Lower leg skin (tissue), 4 donors: ENCODE measurements at regions not wholly inside any gene's neighbourhood (a gene's known extent, or its start where the extent isn't known, plus 50 kb on each side); places are given as distances from the start of the nearest gene placed in this dataset.

ENCODE experiments used
- DNase-seq, 2 donors: peaks; one replicate each; pipeline ENCODE4 v3.0.0-alpha.2; 2019; ENCODE audit warnings: low spot score in 2 of 2
- H3K4me3 ChIP-seq: fragments of 200-600 bp; sonication (generic); 2 replicates; pipeline ENCODE4 v1.5.1; 2017; ENCODE audit warnings: mild to moderate bottlenecking, low read depth; ENCODE audit not compliant: poor library complexity, severe bottlenecking
- POLR2A ChIP-seq, 2 donors: fragments of 450-650 bp; IDR thresholded peaks; one replicate each; pipeline ENCODE4 v1.6.1; 2016 to 2017; ENCODE audit warnings: antibody characterized with exemption in 2 of 2, mild to moderate bottlenecking in 1 of 2, moderate library complexity in 1 of 2
- WGBS, 2 donors: methylation state at CpG; one replicate each; pipeline ENCODE4 v1.1.5; 2018; 5-methylcytosine and 5-hydroxymethylcytosine counted together
- intact Hi-C: fragments of 100-400 bp; cut with DNase I; formaldehyde crosslinking; loops from one replicate; pipeline ENCODE4 v1.15.0; 2023; ENCODE audit warnings: low total_unique reads
- TF ChIP-seq, protein P1 (sequence below), 3 donors: fragments of 450-650 bp; IDR thresholded peaks; one replicate each; pipeline ENCODE4 v1.5.1; 2016; ENCODE audit warnings: antibody characterized with exemption in 3 of 3, mild to moderate bottlenecking in 3 of 3, moderate library complexity in 2 of 3

- no peak for DNase-seq
- intact Hi-C loops, result no loop called here
- TF ChIP-seq, protein P1, sequence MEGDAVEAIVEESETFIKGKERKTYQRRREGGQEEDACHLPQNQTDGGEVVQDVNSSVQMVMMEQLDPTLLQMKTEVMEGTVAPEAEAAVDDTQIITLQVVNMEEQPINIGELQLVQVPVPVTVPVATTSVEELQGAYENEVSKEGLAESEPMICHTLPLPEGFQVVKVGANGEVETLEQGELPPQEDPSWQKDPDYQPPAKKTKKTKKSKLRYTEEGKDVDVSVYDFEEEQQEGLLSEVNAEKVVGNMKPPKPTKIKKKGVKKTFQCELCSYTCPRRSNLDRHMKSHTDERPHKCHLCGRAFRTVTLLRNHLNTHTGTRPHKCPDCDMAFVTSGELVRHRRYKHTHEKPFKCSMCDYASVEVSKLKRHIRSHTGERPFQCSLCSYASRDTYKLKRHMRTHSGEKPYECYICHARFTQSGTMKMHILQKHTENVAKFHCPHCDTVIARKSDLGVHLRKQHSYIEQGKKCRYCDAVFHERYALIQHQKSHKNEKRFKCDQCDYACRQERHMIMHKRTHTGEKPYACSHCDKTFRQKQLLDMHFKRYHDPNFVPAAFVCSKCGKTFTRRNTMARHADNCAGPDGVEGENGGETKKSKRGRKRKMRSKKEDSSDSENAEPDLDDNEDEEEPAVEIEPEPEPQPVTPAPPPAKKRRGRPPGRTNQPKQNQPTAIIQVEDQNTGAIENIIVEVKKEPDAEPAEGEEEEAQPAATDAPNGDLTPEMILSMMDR (IDR thresholded peaks at IDR 0.05), result no peak
- no peak for TF ChIP-seq POLR2A (IDR thresholded peaks at IDR 0.05)
- 72 to 76% methylated on average over 2 of the region's 2 CpGs for WGBS, 2 donors
- no peak overlapping the region for H3K4me3 ChIP-seq
Measured at GRCh38 chr15:48064421-48064820, 56.4 kb upstream of the SLC24A5 start.

- no peak for DNase-seq
- intact Hi-C loops, result no loop called here
- TF ChIP-seq, protein P1 (IDR thresholded peaks at IDR 0.05), result no peak
- TF ChIP-seq POLR2A (IDR thresholded peaks at IDR 0.05), result no peak
- H3K4me3 ChIP-seq, result no peak overlapping the region
- 63 to 69% methylated on average over 3 of the region's 3 CpGs for WGBS, 2 donors
Measured at GRCh38 chr15:48066456-48066855, 54.3 kb upstream of the SLC24A5 start.
